Uterus (tissue), 2 donors: ENCODE measurements at regions not wholly inside any gene's neighbourhood (a gene's known extent, or its start where the extent isn't known, plus 50 kb on each side); places are given as distances from the start of the nearest gene placed in this dataset.

Experiments
- CTCF ChIP-seq, 4 experiments: fragments of 200-600 bp in 2 of 4; fragments of 450-650 bp in 2 of 4; sonication (generic) in 2 of 4; IDR thresholded peaks; one replicate each; pipeline ENCODE4 v1.5.1; 2016 to 2019; ENCODE audit warnings: antibody characterized with exemption in 4 of 4, mild to moderate bottlenecking in 2 of 4, moderate library complexity in 1 of 4
- POLR2A ChIP-seq, 2 donors: fragments of 450-650 bp; IDR thresholded peaks; one replicate each; pipeline ENCODE4 v1.6.1; 2016; ENCODE audit warnings: antibody characterized with exemption in 2 of 2, mild to moderate bottlenecking in 1 of 2, moderate library complexity in 1 of 2

GRCh38 chr2:4499316-4500030 lies 796.1 kb downstream of the DCDC2C start:
- TF ChIP-seq CTCF (IDR thresholded peaks at IDR 0.05): no peak
- TF ChIP-seq POLR2A (IDR thresholded peaks at IDR 0.05): no peak
